Stimulated activated CD4-positive, alpha-beta T cell treated with anti-CD3 and anti-CD28 coated beads, Interleukin-15, amount 100 ng/mL, for 48 hours (primary cell): ENCODE measurements at regions not wholly inside any gene's neighbourhood (a gene's known extent, or its start where the extent isn't known, plus 50 kb on each side); places are given as distances from the start of the nearest gene placed in this dataset.
"Not testable (repeated sequence)": the region's sequence is repeated elsewhere in the genome, so short reads cannot be mapped to it uniquely, and the experiment has no call there.

Experiments
- DNase-seq, 2 donors: peaks; one replicate each; pipeline ENCODE4 v3.0.0-alpha.2; 2020; ENCODE audit warnings: low read depth in 2 of 2

DNA sequence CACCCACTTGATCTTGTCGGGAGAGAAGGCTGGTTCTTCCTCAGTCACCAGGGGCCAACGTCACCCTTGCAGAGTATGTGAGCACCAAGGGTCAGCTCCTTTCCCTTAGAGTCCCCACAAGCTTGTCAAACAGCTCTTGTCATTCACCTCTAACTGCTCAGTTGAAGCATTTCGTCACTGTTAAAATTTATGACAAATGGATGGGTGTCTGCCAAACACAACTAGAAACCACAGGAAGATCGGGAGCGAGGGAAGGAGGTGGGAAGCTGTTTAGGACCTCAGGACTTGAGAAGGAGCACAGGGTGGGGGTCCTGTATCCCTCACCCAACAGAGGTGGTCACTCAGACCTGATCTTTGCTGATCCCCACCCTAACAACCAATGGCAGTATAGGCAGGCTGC is 373.3 kb upstream of the IGFBP3 start:
- DNase-seq = no peak

DNA sequence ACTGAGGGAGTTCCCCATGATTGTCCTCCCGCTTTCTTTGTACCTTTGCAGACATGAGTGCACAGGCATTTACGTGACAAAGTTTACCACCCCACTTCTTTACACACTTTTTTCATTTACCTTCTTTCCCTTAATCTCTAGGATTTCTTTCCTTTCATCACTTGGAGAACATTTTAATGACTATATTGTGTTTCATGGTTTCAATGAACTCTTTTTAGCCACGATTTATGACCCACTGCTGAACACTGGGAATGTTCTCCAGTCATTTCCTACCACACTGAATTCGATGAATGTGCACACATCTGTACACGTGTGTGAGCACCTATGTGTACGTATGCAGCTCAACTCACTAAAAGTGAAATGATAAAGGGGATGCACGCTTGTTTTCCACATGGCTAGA is 371.7 kb upstream of the IGFBP3 start:
- no peak for DNase-seq

DNA sequence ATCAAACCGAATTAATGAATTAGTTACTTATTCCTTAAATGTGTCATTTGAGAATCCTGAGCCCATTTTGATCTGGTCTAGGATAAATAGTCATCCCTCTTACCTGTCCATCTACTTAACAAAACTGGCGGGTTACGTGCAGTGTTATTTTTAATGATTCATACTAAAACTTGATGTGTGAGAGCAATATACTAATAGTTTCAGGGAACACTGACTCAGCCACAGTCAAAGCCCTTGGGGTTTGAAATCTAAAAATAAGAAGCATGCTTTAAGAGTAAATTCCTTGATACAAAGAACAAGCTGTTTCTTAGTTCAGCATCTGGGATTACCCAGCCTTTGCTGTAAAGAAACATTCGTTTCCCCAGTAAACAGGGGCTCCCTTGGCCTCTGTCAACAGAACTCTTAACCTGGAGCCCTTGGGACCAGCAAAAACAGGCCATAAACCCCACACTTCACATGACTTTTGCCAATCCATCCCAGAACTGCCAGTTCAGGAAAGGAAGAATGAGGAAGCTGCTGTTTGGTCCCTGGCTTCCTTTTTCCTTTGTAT is 370.6 kb upstream of the IGFBP3 start:
- no peak for DNase-seq

DNA sequence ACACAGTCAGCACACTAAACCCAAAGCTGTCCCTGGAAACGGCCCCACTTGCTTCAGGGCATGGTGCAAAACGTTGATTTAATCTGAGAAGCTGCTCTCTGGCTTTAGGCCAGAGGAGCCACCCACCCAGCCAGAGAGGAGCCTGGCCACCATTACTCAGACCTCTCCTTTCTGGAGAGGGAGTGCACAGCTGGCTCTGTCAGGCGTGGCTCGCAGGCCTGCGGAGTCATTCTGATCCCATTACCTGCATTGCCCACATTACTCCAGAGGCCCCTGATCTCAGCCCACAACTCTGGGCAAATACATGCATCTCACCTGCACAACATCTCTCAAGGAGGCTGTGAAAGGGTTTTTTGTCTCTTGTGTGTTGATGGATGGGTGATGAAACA is 370.0 kb upstream of the IGFBP3 start:
- no peak for DNase-seq

DNA sequence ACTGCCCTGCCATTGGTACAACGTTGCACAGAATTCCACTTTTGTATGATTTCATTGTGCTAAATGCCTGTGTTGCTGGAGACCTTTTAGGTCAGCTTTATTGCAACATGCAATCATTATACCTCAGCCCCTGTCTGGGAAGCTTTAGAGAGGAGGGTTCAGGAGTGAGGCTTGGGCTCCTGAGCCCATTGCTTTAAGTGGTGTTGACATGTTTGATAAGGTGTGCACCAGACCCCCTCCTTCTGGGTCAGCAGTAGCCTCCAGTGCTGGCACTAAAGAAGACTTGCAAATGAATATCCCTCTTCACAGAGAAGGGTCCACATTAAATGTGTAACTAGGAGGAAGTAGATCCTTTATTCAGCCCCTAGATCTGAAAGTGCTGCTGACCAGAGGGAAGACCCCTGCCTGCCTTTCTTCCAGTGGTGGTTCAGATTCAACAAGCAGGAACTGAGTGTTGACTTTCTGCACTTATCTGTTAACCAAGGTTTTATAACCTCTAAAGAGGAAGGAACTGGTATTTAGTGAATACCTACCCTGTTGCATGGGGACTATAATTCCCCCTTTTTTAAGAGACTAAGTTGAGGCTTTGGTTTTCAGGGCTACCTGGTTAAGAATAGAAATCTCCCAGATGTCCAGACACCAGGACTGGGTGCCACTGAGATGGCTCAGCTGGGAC is 369.4 kb upstream of the IGFBP3 start:
- no peak for DNase-seq

DNA sequence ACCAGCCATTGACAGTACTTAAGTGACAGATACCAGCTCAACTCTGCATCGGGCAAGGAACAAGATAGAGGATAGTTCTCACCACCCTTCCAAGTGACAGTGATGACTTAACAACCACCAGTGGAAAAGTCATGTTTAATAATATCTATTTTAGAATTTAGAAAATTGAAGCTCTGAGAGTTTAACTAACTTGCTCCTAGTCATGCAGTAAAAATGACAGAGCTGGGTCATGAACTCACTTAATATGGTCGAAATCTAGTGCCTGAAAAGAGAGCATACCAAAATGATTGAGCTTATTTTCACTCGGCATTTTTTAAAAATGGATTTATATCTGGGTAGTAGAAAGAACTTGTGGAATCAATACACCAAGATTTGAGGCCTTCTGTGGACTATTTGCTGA is 367.8 kb upstream of the IGFBP3 start:
- no peak for DNase-seq

DNA sequence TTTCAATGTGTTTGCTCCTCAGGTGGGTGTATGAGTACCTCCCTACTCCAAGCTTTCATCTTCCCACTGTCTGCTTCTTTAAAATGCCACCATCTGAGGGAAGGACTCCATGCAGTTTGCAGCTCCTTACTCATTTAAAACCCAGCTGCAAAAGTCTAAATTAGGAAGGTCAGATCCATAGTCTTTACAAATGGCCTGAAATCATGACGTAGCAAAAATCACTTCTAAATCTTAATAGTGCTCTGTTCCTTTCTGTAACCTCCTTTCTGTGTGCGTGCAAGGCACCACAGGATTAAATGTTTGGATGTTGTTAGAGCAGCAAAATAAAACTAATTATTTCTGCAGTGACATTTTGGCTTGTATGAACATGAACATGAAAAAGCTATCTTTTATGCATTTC is 366.9 kb upstream of the IGFBP3 start:
- DNase-seq = no peak

DNA sequence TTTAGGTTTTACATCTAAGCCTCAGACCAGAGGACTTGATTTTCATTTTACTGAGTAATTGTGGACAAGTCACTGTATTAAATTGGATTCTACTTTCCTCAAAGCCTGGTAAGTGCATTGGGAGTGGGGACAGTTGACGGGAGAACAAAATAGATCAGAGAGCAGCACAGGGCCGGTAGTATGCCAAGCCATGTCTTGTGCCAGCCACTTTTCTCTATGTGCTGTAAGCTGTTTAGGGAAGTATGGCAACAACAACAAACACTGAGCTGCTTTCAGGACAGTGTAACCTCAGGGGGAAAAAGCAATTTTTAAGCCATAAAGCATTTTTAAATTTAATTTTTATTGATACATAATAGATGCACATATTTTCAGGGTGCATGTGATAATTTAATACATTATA is 365.9 kb upstream of the IGFBP3 start:
- no peak for DNase-seq

DNA sequence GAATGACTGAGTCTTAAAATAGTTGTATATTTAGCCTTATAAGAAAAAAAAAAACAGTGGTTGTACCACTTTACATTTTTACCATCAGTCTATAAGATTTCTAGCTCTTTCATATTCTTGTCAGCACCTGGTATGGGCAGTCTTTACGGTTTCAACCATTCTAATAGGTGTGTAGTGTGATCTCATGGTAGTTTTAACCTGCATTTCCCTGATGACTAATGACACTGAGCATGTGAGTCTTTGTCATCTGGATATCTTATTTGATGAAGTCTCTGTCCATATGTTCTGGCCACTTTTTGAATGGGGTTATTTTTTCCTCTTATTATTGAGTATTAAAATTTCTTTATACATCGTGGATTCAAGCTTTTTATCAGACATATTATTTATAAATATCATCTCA is 365.3 kb upstream of the IGFBP3 start:
- no peak for DNase-seq

DNA sequence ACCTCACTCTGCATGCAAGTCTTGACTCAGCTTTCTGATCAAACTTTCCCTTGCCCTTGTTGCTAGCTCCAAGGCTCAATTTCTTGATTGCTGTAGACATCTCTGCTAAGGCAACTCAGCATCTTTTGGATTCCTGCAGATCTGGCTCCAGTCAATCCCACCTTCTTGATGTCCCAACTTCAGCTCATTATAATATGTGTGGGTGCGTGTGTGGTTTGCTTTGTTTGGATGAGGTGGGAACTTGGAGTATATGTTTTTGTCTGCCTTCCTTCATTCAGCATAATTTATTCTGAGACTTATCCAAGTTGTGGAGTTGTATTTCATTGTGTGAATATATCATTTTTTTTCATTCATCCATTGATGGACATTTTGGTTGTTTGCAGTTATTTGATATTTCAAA is 364.8 kb upstream of the IGFBP3 start:
- no peak for DNase-seq

DNA sequence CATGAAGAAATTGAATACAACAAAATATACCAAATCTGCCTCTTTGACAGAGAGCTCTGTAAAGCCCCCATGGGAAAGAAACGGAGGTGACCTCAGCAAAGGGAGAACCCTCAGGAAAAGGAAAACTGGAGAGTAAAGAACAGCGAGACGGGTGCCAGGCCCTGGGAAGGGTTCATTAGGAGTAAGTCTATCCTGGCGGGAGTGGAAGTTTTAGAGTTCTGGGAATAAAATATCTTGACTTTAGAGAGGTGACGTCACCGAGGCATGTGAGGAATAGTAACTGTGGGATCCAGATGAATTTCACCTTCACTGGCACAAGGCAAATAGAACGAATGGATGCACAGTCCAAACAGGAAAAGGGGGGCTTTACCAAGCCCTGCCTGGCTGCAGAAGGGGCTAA is 362.8 kb upstream of the IGFBP3 start:
- DNase-seq = no peak

DNA sequence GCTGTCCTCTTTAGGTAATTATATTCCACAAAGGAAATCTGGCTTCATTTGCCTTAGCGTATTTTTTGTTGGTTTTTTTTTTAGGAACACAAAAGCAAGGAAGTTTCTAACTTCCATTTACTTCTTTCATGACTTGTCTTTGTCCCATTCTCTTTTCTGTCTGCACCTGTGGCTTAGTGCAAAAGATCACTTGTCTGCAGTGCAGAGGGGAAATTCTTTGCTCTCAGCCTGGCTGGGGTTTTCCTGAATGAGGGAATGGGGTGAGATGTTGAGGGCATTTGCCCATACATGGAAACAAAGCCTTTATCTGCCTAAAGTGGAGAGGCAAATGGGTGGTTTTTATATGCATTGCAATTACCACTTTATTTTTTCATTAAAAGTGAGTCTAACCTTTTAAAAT is 361.1 kb upstream of the IGFBP3 start:
- no peak for DNase-seq

DNA sequence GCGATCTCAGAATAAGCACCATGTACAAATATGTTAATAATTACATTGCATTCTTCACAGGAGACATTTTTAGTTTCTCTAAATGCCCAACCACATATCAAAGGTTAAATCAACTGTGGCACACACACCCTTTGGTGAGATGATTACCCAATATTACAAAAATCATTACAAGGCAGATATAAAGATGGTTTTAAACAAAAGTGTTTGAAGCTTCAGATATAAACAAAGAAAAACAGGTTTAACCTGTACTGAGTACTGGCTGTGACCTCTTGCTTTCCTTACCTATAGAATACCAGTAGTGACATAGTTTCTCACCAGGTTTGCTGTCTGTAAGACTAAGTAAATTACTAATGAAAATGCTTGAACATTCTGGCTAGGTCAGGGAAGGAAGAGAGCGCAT is 360.0 kb upstream of the IGFBP3 start:
- DNase-seq = no peak

DNA sequence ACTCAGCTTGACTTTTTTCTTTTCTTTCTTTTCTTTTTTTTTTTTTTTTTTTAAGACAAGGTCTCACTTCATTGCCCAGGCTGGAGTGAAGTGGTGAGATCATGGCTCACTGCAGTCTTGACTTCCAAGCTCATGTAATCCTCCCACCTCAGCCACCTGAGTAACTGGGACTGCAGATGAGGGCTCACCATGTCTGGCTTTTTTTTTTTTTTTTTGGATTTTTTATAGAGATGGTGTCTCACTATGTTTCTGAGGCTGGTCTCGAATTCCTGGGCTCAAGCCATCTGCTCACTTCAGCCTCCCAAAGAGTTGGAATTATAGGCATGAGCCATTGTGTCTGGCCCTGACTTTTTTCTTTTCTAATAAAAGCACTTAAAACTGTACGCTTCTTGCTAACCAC is 358.2 kb upstream of the IGFBP3 start:
- no peak for DNase-seq

DNA sequence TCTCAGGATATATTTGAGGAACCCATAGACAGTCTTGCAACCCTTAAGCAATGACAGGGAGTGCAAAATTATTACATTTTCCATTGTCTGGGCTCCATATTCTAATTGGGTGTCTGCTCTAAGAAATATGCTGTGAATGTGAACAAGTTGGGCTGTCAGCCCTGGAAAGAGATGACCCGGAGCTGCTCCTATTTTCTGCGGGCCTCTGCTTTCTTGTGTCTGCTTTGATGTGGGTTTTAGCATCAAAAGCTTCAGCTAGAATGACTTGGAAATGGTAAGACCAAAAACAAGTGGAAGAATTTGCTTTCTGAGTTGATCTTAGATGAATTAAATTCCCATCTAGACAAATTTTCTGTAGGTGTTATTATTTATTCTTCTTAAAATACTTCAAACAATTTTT is 343.6 kb upstream of the IGFBP3 start:
- DNase-seq = no peak

DNA sequence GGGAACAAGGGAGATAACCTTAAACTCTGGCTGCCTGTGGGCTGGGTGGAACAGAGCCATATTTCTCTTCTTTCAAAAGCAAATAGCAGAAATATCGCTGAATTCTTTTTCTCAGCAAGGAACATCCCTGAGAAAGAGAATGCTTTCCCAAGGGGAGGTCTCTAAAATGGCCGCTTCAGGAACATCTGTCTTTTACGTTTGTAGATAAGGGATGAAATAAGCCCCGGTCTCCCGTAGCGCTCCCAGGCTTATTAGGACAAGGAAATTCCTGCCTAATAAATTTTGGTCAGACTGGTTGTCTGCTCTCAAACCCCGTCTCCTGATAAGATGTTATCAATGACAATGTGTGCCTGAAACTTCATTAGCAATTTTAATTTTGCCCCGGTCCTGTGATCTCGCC is 340.6 kb upstream of the IGFBP3 start:
- not testable (repeated sequence) for DNase-seq

DNA sequence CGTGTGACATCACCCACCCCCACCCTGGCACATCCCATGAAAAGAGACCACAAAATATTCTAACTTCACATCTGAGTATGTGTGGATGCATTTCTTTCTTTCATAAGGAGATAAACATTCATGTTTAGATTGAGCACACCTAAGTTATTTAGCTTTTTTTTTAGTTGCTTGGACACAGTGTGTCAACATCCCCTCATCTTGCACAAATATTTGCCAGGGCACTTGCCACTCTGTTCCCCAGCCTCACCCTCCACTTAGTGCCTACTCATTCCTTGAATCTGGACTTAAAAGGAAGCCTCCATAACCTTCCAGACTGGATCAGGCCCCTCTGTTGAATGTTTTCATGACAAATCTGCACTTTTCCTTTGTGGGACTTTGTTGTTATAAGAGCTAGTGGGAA is 338.9 kb upstream of the IGFBP3 start:
- no peak for DNase-seq

DNA sequence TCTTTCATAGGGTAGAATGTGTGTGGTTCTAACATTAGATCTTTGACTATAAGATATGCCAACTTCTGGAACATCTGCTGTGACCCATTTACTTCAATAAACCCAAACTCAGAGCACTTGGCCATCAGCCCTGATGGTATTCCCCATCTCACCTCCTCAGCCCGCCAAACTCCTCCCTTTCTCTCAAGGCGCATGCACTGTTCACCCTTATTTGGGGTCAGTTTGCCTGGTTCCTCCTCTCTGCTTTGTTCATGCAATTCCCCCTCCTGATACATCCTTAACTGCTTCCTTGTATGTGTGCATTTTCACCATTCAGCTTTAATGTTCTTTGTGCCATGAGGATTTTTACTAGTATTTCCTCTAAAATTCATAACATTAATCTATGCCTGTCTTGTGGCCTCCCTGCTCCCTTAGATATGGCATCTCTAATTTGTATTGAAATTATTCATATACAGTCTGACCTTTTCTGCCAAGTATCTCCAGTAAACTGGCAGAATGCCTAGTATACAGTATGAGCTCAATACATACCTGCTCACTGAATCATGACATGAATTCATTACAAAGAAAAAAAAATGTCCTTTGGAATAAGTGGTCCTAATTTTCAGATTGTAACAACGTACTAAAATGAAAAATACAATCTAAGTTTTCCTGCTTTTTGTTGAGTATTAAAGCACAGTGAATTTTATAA is 336.8 kb upstream of the IGFBP3 start:
- no peak for DNase-seq

DNA sequence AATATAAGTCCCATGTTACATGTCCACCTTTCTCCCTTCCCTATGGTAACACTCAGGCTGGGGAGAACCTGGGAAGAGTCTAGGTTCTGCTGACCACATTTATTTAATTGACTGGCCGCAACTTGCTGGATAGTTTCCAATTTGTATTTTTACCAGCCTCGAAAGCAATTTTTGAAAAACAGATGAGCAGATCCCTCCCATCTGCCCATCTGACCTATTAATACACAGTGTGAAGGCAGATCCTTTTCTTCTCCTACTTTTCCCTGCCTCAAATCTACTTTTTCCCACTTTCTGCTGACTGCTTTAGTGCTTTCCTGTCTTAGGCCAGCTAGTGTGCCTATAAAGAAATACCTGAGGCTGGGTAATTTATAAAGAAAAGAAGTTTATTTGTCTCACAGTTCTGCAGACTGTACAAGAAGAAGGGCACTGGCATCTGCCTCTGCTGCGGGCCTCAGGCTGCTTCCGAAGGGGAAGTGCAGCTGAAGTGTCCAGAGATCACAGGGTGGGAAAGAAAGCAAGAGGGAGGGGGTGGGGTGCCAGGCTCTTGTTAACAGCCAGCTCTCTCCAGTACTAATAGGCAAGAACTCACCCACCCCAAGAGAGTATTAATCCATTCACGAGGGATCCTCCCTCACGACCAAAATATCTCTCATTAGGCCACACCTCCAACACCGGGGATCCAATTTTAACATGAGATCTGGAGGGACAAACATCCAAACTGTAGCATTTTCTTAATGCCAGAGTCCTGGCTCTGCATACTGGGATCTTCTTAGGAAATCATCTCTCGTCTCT is 336.0 kb upstream of the IGFBP3 start:
- no peak for DNase-seq

DNA sequence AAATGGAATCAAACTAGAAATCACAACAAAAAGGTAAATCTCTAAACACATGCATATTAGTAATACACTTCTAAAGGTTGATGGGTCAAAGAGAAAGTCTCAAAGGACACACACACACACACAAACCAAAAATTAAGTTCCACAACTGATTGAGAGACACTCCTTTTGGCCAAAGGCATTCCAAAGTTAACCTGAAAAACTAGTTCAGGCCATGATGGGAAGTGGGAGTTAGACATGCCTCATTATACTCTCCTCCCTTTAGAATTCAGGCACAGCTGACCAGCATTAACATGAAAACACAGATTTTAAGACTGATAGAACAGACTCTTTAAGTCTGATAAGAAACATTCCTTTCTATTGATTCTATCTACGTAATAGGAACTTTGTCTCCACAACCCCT is 332.4 kb upstream of the IGFBP3 start:
- no peak for DNase-seq

DNA sequence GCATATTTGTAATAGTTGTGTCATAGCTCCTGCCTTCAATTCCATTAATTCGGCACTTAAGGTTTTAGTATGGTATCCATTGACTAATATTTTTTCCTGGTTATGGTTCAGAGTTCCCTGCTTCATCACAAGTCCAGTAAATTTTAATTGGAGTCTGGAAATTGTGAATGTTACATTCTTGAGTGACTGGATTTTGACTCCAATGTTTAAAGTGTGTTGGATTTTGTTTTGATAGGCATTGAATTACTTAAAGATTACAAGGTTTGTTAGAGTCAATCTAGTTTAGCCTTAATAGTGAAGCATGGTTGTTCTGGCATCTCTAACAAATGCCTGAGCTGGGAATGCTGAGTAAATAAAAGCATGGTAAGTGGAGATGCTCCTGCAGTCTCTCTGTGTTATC is 326.6 kb upstream of the IGFBP3 start:
- DNase-seq = no peak

DNA sequence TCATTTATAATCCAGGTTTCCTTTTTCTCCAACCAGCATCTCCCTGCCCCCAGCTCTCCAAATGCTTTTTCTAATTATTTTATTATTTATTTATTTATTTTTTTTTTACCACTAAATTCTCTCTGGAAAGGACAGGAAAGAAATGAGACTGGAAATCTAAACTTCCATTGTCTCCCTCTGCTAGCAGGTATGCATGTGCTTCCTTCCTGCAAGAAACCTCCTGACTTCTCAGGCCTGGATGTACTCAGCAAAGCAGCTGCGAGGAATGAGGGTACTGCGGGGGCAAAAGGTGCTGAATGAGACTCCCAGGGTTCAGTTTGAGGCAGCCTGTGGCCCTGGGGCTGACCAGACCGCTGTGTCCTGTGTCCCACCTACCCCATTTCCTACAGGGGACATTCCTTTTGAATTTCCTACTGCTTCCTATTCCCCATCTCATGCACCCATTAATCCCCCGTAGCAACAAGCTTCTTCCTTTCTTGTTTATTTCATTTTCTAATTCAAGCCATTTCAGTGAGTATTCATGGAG is 324.6 kb upstream of the IGFBP3 start:
- DNase-seq = no peak

DNA sequence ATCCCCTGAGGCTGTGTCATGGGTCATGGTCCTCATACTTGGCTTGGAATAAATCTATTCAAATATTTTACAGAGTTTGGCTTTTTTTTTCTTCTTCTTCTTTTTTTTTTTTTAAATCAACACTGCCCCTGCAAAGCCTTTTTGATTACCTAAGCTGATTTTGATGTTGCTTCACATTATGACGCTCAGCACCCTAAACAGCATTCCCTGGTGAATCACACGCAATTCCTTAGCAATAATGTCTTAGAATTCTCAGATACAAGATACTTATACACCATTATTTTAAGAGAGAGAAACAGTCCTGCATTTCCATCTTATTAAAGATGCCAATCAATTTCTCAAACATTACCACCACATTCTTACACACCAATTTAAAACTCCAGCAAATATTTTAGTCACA is 323.7 kb upstream of the IGFBP3 start:
- no peak for DNase-seq
